Mesendoderm (in vitro differentiated cells): ENCODE measurements at regions not wholly inside any gene's neighbourhood (a gene's known extent, or its start where the extent isn't known, plus 50 kb on each side); places are given as distances from the start of the nearest gene placed in this dataset.

Source experiments
- DNase-seq: peaks from one replicate; pipeline ENCODE4 v3.0.0; 2013
- H2AK5ac ChIP-seq: 2 replicates; pipeline ENCODE4 v1.6.1; 2013; ENCODE audit warnings: low read length, inconsistent platforms
- H2BK120ac ChIP-seq: 2 replicates; pipeline ENCODE4 v1.6.1; 2013; ENCODE audit warnings: low read depth, mild to moderate bottlenecking, low read length, moderate library complexity, mixed read lengths
- H2BK15ac ChIP-seq: replicated peaks from 2 replicates; pipeline ENCODE4 v1.6.1; 2013; ENCODE audit warnings: low read depth, mild to moderate bottlenecking, moderate library complexity
- H2BK5ac ChIP-seq: 2 replicates; pipeline ENCODE4 v1.6.1; 2013; ENCODE audit warnings: low read length, inconsistent platforms
- H3K18ac ChIP-seq: 2 replicates; pipeline ENCODE4 v1.6.1; 2013; ENCODE audit warnings: mild to moderate bottlenecking, low read length, mixed read lengths
- H3K23ac ChIP-seq: one replicate; pipeline ENCODE4 v1.6.1; 2013; ENCODE audit warnings: low read length
- H3K27ac ChIP-seq: 2 replicates; pipeline ENCODE4 v1.5.1; 2013; ENCODE audit warnings: low read depth, mild to moderate bottlenecking, inconsistent platforms, low read length, moderate library complexity
- H3K27me3 ChIP-seq: 2 replicates; pipeline ENCODE4 v1.6.1; 2013; ENCODE audit warnings: low read length, control low read depth, mild to moderate bottlenecking, inconsistent platforms; ENCODE audit not compliant: insufficient read depth, poor library complexity
- H3K36me3 ChIP-seq: 2 replicates; pipeline ENCODE4 v1.6.1; 2013; ENCODE audit warnings: low read length, inconsistent platforms; ENCODE audit not compliant: control insufficient read depth, insufficient read depth
- H3K4ac ChIP-seq: one replicate; pipeline ENCODE4 v1.6.1; 2013; ENCODE audit warnings: low read depth, mild to moderate bottlenecking, low read length, moderate library complexity
- H3K4me1 ChIP-seq: 2 replicates; pipeline ENCODE4 v1.6.1; 2013; ENCODE audit warnings: low read depth, low read length, inconsistent platforms; ENCODE audit not compliant: control insufficient read depth
- H3K4me2 ChIP-seq: 2 replicates; pipeline ENCODE4 v1.6.1; 2013; ENCODE audit warnings: low read length
- H3K4me3 ChIP-seq: 2 replicates; pipeline ENCODE4 v1.5.1; 2013; ENCODE audit warnings: mild to moderate bottlenecking, low read length
- H3K56ac ChIP-seq: one replicate; pipeline ENCODE4 v1.6.1; 2013; ENCODE audit warnings: low read length
- H3K79me1 ChIP-seq: 2 replicates; pipeline ENCODE4 v1.6.1; 2013; ENCODE audit warnings: low read length, inconsistent platforms
- H3K79me2 ChIP-seq: 2 replicates; pipeline ENCODE4 v1.6.1; 2013; ENCODE audit warnings: mild to moderate bottlenecking, low read length; ENCODE audit not compliant: control insufficient read depth, insufficient read depth
- H3K9ac ChIP-seq: 2 replicates; pipeline ENCODE4 v1.6.1; 2013; ENCODE audit warnings: low read length, inconsistent platforms
- H4K5ac ChIP-seq: one replicate; pipeline ENCODE4 v1.6.1; 2013; ENCODE audit warnings: low read length
- H4K8ac ChIP-seq: one replicate; pipeline ENCODE4 v1.6.1; 2013; ENCODE audit warnings: low read depth, mild to moderate bottlenecking, control low read depth, low read length, moderate library complexity
- WGBS: extraction: QIAGEN DNeasy Blood & Tissue Kit; methylation state at CpG from one replicate; pipeline ENCODE4 v1.1.7; 2013; ENCODE audit warnings: low lambda C conversion rate, missing lambda C conversion rate; ENCODE audit not compliant: insufficient coverage; ENCODE audit errors: extremely low coverage; 5-methylcytosine and 5-hydroxymethylcytosine counted together

- no peaks in the 10 kb centered on the region for H3K79me1 ChIP-seq
- H3K56ac ChIP-seq = no peak overlapping the region
- no peak overlapping the region for H4K8ac ChIP-seq
- no peak overlapping the region for H3K23ac ChIP-seq
- H3K79me2 ChIP-seq = no peaks in the 10 kb centered on the region
- no peaks in the 10 kb centered on the region for H3K36me3 ChIP-seq
- no peak overlapping the region for H2BK15ac ChIP-seq
- no peak overlapping the region for H2BK120ac ChIP-seq
- H3K4me3 ChIP-seq = no peak overlapping the region
- H2AK5ac ChIP-seq = no peak overlapping the region
- H3K4me1 ChIP-seq = no peaks in the 10 kb centered on the region
- no peaks in the 10 kb centered on the region for H3K27me3 ChIP-seq
- no peak overlapping the region for H2BK5ac ChIP-seq
- no peak overlapping the region for H3K9ac ChIP-seq
- H3K4me2 ChIP-seq = no peak overlapping the region
- no peak overlapping the region for H3K27ac ChIP-seq
- H4K5ac ChIP-seq = no peak overlapping the region
- DNase-seq = no peak
- H3K18ac ChIP-seq = no peak overlapping the region
- no peak overlapping the region for H3K4ac ChIP-seq
- no CpG with 5 or more reads among the region's 5 CpGs for WGBS
Measured at GRCh38 chr14:30002859-30003258, 75.2 kb upstream of the PRKD1 start.

GRCh38 chr14:30005114-30005808, 77.6 kb upstream of the PRKD1 start:
- Histone ChIP-seq H2BK120ac (no peak overlapping the region), H3K79me1 (no peaks in the 10 kb centered on the region), H2AK5ac (no peak overlapping the region), H2BK15ac (no peak overlapping the region), H3K4me1 (no peaks in the 10 kb centered on the region), H4K5ac (no peak overlapping the region), H4K8ac (no peak overlapping the region), H3K4me3 (no peak overlapping the region), H3K9ac (no peak overlapping the region), H3K4me2 (no peak overlapping the region), H3K27me3 (no peaks in the 10 kb centered on the region), H3K27ac (no peak overlapping the region), H3K36me3 (no peaks in the 10 kb centered on the region), H3K56ac (no peak overlapping the region), H3K18ac (no peak overlapping the region), H2BK5ac (no peak overlapping the region), H3K4ac (no peak overlapping the region), H3K23ac (no peak overlapping the region), H3K79me2 (no peaks in the 10 kb centered on the region)
- DNase-seq = peak; percentile 69
- no CpG with 5 or more reads among the region's 8 CpGs for WGBS

GRCh38 chr14:30006695-30007094, 79.0 kb upstream of the PRKD1 start:
- Histone ChIP-seq H4K8ac (no peak overlapping the region), H3K79me1 (no peaks in the 10 kb centered on the region), H3K79me2 (no peaks in the 10 kb centered on the region), H3K4me2 (no peak overlapping the region), H3K36me3 (no peaks in the 10 kb centered on the region), H3K18ac (no peak overlapping the region), H3K4me3 (no peak overlapping the region), H3K56ac (no peak overlapping the region), H2BK15ac (no peak overlapping the region), H4K5ac (no peak overlapping the region), H2BK120ac (no peak overlapping the region), H3K4me1 (no peaks in the 10 kb centered on the region), H3K9ac (no peak overlapping the region), H3K4ac (no peak overlapping the region), H2AK5ac (no peak overlapping the region), H3K23ac (no peak overlapping the region), H3K27me3 (no peaks in the 10 kb centered on the region), H2BK5ac (no peak overlapping the region), H3K27ac (no peak overlapping the region)
- no peak for DNase-seq
- WGBS = no CpG with 5 or more reads among the region's 2 CpGs

- Histone ChIP-seq H3K27me3 (no peaks in the 10 kb centered on the region), H3K4ac (no peak overlapping the region), H3K56ac (no peak overlapping the region), H3K79me1 (no peaks in the 10 kb centered on the region), H2AK5ac (no peak overlapping the region), H3K4me1 (no peaks in the 10 kb centered on the region), H3K9ac (no peak overlapping the region), H3K18ac (no peak overlapping the region), H2BK120ac (no peak overlapping the region), H2BK15ac (no peak overlapping the region), H3K27ac (no peak overlapping the region), H3K4me2 (no peak overlapping the region), H3K23ac (no peak overlapping the region), H4K8ac (no peak overlapping the region), H3K36me3 (no peaks in the 10 kb centered on the region), H2BK5ac (no peak overlapping the region), H3K79me2 (no peaks in the 10 kb centered on the region), H4K5ac (no peak overlapping the region), H3K4me3 (no peak overlapping the region)
- DNase-seq = no peak
- WGBS = no CpG with 5 or more reads among the region's 2 CpGs
Measured at GRCh38 chr14:30015489-30015888, 87.8 kb upstream of the PRKD1 start.

GRCh38 chr14:30016002-30016401, 88.4 kb upstream of the PRKD1 start:
- no peak overlapping the region for H3K9ac ChIP-seq
- H4K5ac ChIP-seq = no peak overlapping the region
- H3K56ac ChIP-seq = no peak overlapping the region
- no peaks in the 10 kb centered on the region for H3K36me3 ChIP-seq
- no peak overlapping the region for H2AK5ac ChIP-seq
- H3K4me3 ChIP-seq = no peak overlapping the region
- H3K4me1 ChIP-seq = no peaks in the 10 kb centered on the region
- H2BK15ac ChIP-seq = no peak overlapping the region
- H2BK5ac ChIP-seq = no peak overlapping the region
- no peak overlapping the region for H3K18ac ChIP-seq
- H3K79me2 ChIP-seq = no peaks in the 10 kb centered on the region
- no peak for DNase-seq
- no peak overlapping the region for H3K4ac ChIP-seq
- no peak overlapping the region for H3K27ac ChIP-seq
- WGBS = no CpG with 5 or more reads among the region's 1 CpG
- no peaks in the 10 kb centered on the region for H3K79me1 ChIP-seq
- H3K27me3 ChIP-seq = no peaks in the 10 kb centered on the region
- no peak overlapping the region for H4K8ac ChIP-seq
- no peak overlapping the region for H2BK120ac ChIP-seq
- H3K4me2 ChIP-seq = no peak overlapping the region
- no peak overlapping the region for H3K23ac ChIP-seq

GRCh38 chr14:30017370-30017993, 89.8 kb upstream of the PRKD1 start:
- no peaks in the 10 kb centered on the region for H3K79me2 ChIP-seq
- no peak overlapping the region for H4K5ac ChIP-seq
- no peak overlapping the region for H2BK120ac ChIP-seq
- no peak for DNase-seq
- no peak overlapping the region for H3K27ac ChIP-seq
- H3K9ac ChIP-seq = no peak overlapping the region
- no peak overlapping the region for H2AK5ac ChIP-seq
- H3K4me2 ChIP-seq = no peak overlapping the region
- no peak overlapping the region for H3K4ac ChIP-seq
- no peak overlapping the region for H3K4me3 ChIP-seq
- H3K36me3 ChIP-seq = no peaks in the 10 kb centered on the region
- no CpG with 5 or more reads among the region's 2 CpGs for WGBS
- H4K8ac ChIP-seq = no peak overlapping the region
- H2BK15ac ChIP-seq = no peak overlapping the region
- no peak overlapping the region for H2BK5ac ChIP-seq
- H3K27me3 ChIP-seq = no peaks in the 10 kb centered on the region
- H3K56ac ChIP-seq = no peak overlapping the region
- no peaks in the 10 kb centered on the region for H3K4me1 ChIP-seq
- H3K18ac ChIP-seq = no peak overlapping the region
- no peak overlapping the region for H3K23ac ChIP-seq
- no peaks in the 10 kb centered on the region for H3K79me1 ChIP-seq
